Hematopoietic multipotent progenitor cell (in vitro differentiated cells): ENCODE measurements at regions not wholly inside any gene's neighbourhood (a gene's known extent, or its start where the extent isn't known, plus 50 kb on each side); places are given as distances from the start of the nearest gene placed in this dataset.

Experiments
- DNase-seq, 3 donors: peaks; one replicate each; pipeline ENCODE4 v3.0.0-alpha.2; 2011 to 2015; ENCODE audit warnings: low read depth in 2 of 3, low spot score in 2 of 3

GRCh38 chr1:9419369-9420041, 119.8 kb upstream of the SLC25A33 start:
- DNase-seq: no peak

- no peak for DNase-seq
These were observed 118.3 kb upstream of the SLC25A33 start for GRCh38 chr1:9420835-9421532.

GRCh38 chr1:9421533-9421873, 117.8 kb upstream of the SLC25A33 start:
- DNase-seq: no peak

- no peak for DNase-seq
These were observed 116.9 kb upstream of the SLC25A33 start for GRCh38 chr1:9422321-9422720.

GRCh38 chr1:9422911-9423505, 116.3 kb upstream of the SLC25A33 start:
- no peak for DNase-seq

GRCh38 chr1:9424261-9424660, 115.0 kb upstream of the SLC25A33 start:
- DNase-seq: no peak

GRCh38 chr1:9425859-9426258, 113.4 kb upstream of the SLC25A33 start:
- DNase-seq: peak in 2 of 3 donors; percentile 59 to 86

GRCh38 chr1:9426291-9426711, 113.0 kb upstream of the SLC25A33 start:
- peak; percentile 66 to 98 (median 94) for DNase-seq

GRCh38 chr1:9427388-9427787, 111.9 kb upstream of the SLC25A33 start:
- DNase-seq: no peak

- DNase-seq: peak; percentile 99 to 100 (median 99)
These were observed 110.5 kb upstream of the SLC25A33 start for GRCh38 chr1:9428601-9429341.

- no peak for DNase-seq
These were observed 109.9 kb upstream of the SLC25A33 start for GRCh38 chr1:9429342-9429711.

GRCh38 chr1:9434247-9435152, 104.8 kb upstream of the SLC25A33 start:
- DNase-seq: no peak

- DNase-seq: no peak
These were observed 104.1 kb upstream of the SLC25A33 start for GRCh38 chr1:9435153-9435636.

GRCh38 chr1:9435854-9436640, 103.2 kb upstream of the SLC25A33 start:
- no peak for DNase-seq

GRCh38 chr1:9437961-9438430, 101.3 kb upstream of the SLC25A33 start:
- DNase-seq: no peak

- DNase-seq: no peak
These were observed 100.7 kb upstream of the SLC25A33 start for GRCh38 chr1:9438431-9439073.

GRCh38 chr1:9439074-9439761, 100.0 kb upstream of the SLC25A33 start:
- DNase-seq: no peak

- DNase-seq: no peak
These were observed 99.0 kb upstream of the SLC25A33 start for GRCh38 chr1:9440261-9440660.
